ENCODE measurements at regions not wholly inside any gene's neighbourhood (a gene's known extent, or its start where the extent isn't known, plus 50 kb on each side); places are given as distances from the start of the nearest gene placed in this dataset.

DNA sequence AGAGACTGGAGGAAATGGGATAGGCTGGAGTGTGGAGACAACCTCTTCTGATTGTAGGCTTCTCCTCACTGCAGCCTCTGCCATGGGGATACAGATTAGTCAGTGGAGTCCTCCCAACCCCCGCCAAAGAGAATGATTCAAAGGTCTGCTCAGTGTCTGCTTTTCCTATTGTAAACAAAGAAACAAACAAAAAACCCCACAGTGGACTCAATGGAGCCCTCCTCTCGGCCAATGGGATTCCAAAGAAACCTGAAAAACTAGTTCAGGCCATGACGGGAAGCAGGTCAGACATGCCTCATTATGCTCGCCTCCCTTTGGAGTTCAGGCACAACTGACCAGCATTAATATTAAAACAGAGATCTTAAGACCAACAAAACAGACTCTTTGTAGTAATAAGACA, 85.8 kb downstream of the SEC61B start:
- Mint-ChIP-seq H3K27me3 (peaks cover 1% of the 10 kb centered on the region), H3K9me3 (peaks cover 0 to 2% (median 0%) of the 10 kb centered on the region in 3 donors), H3K4me1 (no peaks in the 10 kb centered on the region), H3K36me3 (no peaks in the 10 kb centered on the region), H3K27ac (no peak overlapping the region), H3K4me3 (no peak overlapping the region)

DNA sequence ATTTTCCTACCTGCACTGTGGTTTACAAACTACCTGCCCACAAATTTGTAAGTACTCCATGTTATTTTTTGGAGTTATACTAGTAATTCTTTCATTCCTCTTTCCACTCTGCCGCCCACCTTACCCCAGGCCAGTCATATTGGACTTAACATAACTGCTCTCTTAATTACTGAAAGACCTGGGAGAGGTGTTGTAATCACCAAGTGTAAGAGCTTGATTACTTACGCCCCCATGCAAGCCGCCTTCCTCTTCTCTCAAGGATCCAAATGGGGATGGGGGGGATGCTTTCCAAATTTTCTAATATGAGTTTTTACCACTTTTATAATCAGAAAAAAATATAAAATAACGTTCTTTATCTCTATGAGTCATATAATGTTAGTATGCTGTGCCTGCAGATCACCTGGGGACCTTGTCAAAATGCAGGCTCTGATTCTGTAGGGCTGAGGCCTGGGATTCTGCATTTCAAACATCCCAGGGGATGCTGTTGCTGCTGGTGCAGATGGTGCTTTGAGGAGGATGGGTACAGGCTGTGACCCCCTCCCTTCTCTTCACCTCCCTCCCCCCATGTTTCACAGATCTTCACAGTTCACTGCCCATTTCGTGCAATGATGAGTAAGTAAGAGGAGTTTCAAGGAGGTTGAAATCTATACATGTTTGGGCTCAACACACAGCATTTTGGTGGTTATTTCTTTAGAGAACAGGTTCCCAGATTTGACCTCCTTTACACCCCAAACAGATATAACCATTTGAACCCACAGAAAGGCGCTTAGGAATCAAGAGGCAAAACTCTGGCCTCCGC, 87.3 kb downstream of the SEC61B start:
- Mint-ChIP-seq H3K4me3 (no peak overlapping the region), H3K9me3 (no peaks in the 10 kb centered on the region), H3K27ac (no peak overlapping the region), H3K36me3 (no peaks in the 10 kb centered on the region), H3K27me3 (peaks cover 3% of the 10 kb centered on the region), H3K4me1 (no peaks in the 10 kb centered on the region)

DNA sequence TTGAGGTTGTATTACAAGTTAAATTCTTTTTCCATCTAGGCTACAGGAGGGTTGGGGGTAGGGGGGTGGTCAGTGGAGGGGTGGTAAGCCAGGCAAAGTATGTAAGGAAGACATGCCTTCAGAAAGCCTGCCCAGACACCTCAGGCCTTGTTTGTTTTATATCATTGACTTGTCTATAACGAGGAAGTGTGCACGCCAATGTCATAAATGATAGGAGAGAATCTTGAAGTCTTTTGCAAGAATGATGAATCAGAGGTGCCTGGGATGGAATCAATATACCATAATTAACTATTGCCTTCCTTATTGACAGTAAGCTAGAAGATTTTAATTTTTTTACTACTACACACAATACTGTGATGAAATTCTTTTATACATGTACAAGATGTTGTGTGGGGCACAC, 90.7 kb downstream of the SEC61B start:
- Mint-ChIP-seq H3K27ac (no peak overlapping the region), H3K36me3 (no peaks in the 10 kb centered on the region), H3K4me1 (no peaks in the 10 kb centered on the region), H3K27me3 (peaks cover 7% of the 10 kb centered on the region), H3K4me3 (no peak overlapping the region), H3K9me3 (no peaks in the 10 kb centered on the region)

DNA sequence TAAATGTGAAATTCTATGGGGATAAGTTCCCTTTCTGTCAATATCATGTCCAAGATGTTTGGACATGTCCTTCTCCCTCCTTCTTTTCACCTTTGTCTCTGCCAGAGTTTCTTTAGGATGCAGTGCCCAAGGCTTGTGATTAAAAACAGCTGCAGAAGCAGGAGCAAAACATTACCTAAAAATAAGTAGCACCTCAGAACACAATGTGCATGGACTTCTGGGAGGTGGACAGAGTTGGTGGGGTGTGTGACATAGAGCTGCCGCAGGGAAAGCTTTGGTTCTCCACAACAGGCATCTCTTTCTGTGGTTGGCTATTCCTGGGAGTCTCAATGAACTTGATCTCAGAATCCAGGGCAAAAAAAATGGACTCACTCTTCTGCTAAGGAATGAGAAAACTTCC, 97.0 kb downstream of the SEC61B start:
- Mint-ChIP-seq H3K27me3 (peaks cover 8% of the 10 kb centered on the region), H3K4me3 (no peak overlapping the region), H3K36me3 (no peaks in the 10 kb centered on the region), H3K9me3 (no peaks in the 10 kb centered on the region), H3K4me1 (no peaks in the 10 kb centered on the region), H3K27ac (no peak overlapping the region)

DNA sequence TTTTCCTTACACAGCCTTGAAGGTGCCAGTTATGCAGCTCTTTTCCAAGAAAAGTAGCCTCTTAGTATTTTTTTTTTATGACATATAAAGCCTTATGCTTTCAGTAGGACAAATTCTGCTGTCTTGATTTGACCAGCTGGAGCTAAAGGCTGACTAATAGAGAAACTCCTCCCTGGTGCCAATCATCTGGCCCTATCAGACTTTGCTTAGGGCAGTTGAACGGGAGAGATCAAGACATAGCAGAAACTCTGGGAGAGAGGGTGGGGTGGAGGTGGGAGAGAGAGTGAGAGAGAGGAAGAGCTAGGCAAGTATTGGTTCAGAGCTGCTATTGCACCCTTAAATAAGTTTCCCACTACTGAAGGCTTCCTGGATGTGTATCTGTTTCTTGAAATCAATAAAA, 100.2 kb downstream of the SEC61B start:
- Mint-ChIP-seq H3K9me3 (no peaks in the 10 kb centered on the region), H3K36me3 (no peaks in the 10 kb centered on the region), H3K4me1 (peaks cover 0 to 4% (median 0%) of the 10 kb centered on the region in 3 donors), H3K27me3 (peaks cover 6% of the 10 kb centered on the region), H3K27ac (no peak overlapping the region), H3K4me3 (no peak overlapping the region)

DNA sequence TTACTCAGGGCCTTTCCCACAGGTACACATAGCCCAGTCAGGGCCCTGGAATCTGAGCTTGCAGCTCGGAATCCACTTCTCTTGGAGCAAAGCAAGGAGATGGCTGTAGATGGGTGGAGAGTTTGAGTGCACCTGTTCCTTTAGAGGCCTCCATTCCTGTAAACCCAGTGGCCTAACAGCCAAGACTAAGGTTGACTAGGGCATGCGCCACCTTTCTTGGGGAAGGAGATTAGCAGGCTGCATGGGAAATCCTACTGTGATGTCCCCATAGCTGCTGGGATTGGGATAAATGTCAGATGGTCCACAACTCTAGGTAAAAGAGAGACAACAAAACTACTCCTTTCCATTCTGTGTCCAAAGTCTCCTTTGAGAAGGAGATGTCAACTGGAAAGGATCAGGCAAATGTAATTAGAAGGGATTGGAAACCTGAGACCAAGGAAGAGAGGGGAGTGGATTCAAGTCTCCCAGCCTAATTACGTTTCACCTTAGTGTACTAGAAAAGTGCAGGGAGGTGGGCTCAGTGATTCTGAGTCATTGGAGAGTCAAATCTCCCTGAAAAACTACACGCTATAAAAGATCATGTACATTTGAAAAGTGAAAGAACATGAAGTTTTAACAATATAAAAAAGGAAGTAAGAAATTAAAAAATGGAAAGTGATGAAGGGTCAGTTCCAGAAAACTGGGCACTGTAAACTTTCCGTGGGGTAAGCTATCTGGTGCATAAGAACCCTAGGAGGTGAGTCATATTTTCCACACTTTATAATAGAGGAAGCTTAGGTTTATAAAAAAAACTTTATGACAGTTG, 104.2 kb downstream of the SEC61B start:
- Mint-ChIP-seq H3K4me1 (peaks cover 0 to 4% (median 0%) of the 10 kb centered on the region in 3 donors), H3K4me3 (no peak overlapping the region), H3K27ac (no peak overlapping the region), H3K36me3 (peaks cover 3% of the 10 kb centered on the region), H3K9me3 (peaks cover 0 to 2% (median 0%) of the 10 kb centered on the region in 3 donors), H3K27me3 (no peaks in the 10 kb centered on the region)

DNA sequence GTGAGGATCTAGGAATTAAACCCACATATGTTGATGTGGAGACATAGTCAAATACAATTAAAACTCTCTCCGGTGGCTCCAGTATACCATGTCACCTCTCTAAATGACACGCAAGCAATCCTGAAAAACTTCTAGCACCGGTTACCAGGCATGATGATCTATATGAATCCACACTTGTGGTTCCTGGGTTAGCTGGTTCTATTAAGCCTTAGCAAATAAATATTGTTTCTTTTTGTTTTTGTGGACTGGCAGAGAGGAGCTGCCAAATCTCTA, 104.8 kb downstream of the SEC61B start:
- Mint-ChIP-seq H3K9me3 (peaks cover 0 to 2% (median 0%) of the 10 kb centered on the region in 3 donors), H3K27ac (no peak overlapping the region), H3K27me3 (no peaks in the 10 kb centered on the region), H3K4me3 (no peak overlapping the region), H3K4me1 (peaks cover 0 to 4% (median 0%) of the 10 kb centered on the region in 3 donors), H3K36me3 (peaks cover 3% of the 10 kb centered on the region)

DNA sequence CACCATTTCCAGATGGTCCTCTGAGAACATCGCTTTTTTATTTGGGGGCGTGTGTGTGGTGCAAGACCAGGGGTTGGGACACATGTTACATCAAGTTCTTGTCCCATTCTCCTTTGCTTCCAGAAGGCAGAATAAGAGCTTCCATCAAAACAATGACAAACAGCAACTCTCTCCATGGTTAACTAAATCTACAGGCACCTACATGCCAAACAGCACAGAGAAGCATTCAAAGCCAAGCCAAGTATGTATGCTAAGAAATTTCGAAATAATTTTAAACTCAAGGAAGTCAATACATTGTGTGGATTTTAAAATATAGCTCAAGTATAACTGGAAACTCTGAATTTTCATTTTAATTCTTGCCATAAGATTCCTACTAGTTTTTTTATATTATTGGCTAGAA, 105.6 kb downstream of the SEC61B start:
- H3K4me3 Mint-ChIP-seq: no peak overlapping the region
- peaks cover 0 to 2% (median 0%) of the 10 kb centered on the region in 3 donors for H3K9me3 Mint-ChIP-seq
- peaks cover 0 to 4% (median 0%) of the 10 kb centered on the region in 3 donors for H3K4me1 Mint-ChIP-seq
- no peak overlapping the region for H3K27ac Mint-ChIP-seq
- H3K27me3 Mint-ChIP-seq: no peaks in the 10 kb centered on the region
- peaks cover 3% of the 10 kb centered on the region for H3K36me3 Mint-ChIP-seq

DNA sequence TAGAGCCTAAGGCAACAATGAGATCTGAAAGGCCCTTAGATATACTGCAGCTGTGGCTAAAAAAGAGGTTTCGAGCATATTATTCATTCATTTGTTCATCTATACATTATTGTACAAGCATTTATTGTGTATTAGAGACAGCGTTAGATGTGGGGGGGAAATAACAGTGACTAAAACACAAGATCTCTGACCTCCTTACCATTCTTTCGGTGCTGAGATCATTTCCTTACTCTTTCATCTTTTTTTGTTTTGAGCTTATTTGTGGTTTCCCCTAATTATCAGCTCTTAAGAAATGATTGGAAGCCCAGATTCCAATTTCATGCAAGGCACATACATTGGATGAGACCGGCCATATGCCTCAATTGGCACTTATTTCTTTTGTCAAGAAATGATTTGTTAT, 113.2 kb downstream of the SEC61B start:
- Mint-ChIP-seq H3K9me3 (no peaks in the 10 kb centered on the region), H3K4me1 (peaks cover 0 to 5% (median 0%) of the 10 kb centered on the region in 3 donors), H3K36me3 (no peaks in the 10 kb centered on the region), H3K27ac (no peak overlapping the region), H3K27me3 (no peaks in the 10 kb centered on the region), H3K4me3 (no peak overlapping the region)

DNA sequence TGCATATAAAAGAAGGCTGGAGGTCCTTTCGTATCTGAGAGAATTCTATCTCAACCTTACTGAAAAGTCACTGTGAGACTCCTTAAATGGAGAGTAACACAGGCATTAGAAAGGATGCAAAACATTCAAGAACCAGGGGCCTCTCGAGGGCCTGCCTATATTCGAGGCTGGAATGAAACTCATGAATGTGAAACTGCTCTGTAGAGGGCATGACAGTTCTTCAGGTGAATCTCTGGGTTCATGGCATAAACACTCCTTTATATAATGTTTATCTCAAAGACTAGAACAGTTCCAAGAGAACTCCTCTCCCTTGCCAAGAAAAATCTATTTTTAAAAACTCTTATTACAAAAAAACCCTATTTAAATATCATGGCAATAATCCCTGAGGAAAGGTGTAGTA, 113.9 kb downstream of the SEC61B start:
- Mint-ChIP-seq H3K36me3 (no peaks in the 10 kb centered on the region), H3K9me3 (no peaks in the 10 kb centered on the region), H3K27me3 (no peaks in the 10 kb centered on the region), H3K4me3 (no peak overlapping the region), H3K4me1 (peaks cover 0 to 5% (median 0%) of the 10 kb centered on the region in 3 donors), H3K27ac (no peak overlapping the region)

DNA sequence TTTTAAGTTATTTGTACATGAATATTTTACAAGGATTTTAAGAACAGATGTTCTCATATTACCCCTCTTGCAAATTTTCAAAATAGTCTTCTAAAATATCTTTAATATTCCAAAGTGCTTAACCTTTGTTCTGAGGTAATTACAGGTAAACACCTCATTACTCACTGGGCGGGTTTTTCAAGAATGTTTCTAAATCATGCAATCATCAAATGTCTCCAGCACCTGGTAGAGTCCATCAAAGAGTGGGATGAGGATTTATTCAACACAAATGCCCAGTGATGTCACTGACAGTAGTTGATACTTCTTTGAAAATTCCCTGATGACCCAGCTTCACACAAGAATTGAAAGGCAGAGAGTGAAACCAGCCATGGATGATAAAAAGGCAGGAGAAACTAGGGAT, 114.4 kb downstream of the SEC61B start:
- H3K4me1 Mint-ChIP-seq: peaks cover 0 to 5% (median 0%) of the 10 kb centered on the region in 3 donors
- H3K36me3 Mint-ChIP-seq: no peaks in the 10 kb centered on the region
- no peaks in the 10 kb centered on the region for H3K27me3 Mint-ChIP-seq
- H3K9me3 Mint-ChIP-seq: no peaks in the 10 kb centered on the region
- no peak overlapping the region for H3K27ac Mint-ChIP-seq
- no peak overlapping the region for H3K4me3 Mint-ChIP-seq

DNA sequence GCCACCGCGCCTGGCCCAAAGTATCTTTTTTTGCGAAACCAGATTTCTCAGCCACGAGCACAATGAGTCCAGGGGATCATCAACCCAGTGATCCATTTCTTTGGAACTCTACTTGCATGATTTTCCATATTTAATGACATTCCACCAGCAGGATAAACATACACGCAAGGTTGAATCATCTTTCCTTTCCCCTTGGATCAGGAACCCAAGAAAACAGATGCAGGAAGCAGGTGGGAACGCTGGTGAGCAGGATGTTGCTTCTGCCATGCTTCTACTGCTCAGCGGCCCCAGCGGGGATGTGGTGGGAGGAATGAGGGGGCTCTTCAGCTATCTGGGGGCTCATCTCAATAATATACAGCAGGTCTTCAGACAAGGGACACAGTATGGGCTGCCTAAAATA, 118.2 kb downstream of the SEC61B start:
- no peaks in the 10 kb centered on the region for H3K27me3 Mint-ChIP-seq
- peaks cover 0 to 4% (median 0%) of the 10 kb centered on the region in 3 donors for H3K4me1 Mint-ChIP-seq
- H3K36me3 Mint-ChIP-seq: no peaks in the 10 kb centered on the region
- no peak overlapping the region for H3K4me3 Mint-ChIP-seq
- H3K27ac Mint-ChIP-seq: no peak overlapping the region
- H3K9me3 Mint-ChIP-seq: no peaks in the 10 kb centered on the region

DNA sequence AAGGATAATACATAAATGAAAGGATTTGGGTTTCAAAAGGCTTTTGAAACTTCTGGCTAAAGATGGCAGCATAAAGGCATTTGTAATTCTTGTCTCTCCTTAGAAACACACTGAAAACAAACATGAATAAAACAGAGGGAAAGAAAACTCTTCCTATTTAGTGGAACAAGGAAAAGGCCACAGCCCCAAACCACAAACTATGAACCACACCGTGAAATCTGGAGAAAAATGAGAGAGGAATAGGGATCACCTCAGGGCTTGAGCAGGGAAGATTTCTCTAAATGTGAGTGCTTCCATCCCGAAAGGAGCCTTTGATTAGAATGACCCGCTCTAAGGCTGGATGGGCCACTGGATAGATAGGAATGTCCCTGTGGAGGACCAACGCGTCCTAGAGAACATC, 119.6 kb downstream of the SEC61B start:
- no peak overlapping the region for H3K27ac Mint-ChIP-seq
- no peaks in the 10 kb centered on the region for H3K9me3 Mint-ChIP-seq
- H3K4me1 Mint-ChIP-seq: peaks cover 0 to 3% (median 0%) of the 10 kb centered on the region in 3 donors
- no peaks in the 10 kb centered on the region for H3K27me3 Mint-ChIP-seq
- no peaks in the 10 kb centered on the region for H3K36me3 Mint-ChIP-seq
- no peak overlapping the region for H3K4me3 Mint-ChIP-seq

DNA sequence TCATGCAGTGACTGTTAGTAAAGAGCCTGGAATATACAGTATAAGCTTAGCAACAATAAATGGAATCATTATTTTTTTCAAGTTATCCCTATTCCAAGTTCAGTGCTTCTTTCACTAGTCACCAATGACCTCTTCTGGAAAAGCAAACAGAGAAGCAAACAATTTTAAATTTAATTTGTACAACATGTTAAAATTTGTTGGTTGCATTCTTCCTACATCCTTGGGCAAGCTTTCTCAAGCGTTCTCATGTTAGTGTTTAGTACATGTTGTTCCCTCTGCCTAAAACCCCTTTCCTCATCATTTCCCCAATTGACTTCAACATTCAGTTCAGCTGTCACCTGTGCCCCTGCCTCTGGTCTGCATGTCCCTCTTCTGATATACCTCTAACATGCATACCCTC, 123.4 kb downstream of the SEC61B start:
- Mint-ChIP-seq H3K27me3 (no peaks in the 10 kb centered on the region), H3K4me3 (no peak overlapping the region), H3K36me3 (no peaks in the 10 kb centered on the region), H3K4me1 (no peaks in the 10 kb centered on the region), H3K27ac (no peak overlapping the region), H3K9me3 (no peaks in the 10 kb centered on the region)

DNA sequence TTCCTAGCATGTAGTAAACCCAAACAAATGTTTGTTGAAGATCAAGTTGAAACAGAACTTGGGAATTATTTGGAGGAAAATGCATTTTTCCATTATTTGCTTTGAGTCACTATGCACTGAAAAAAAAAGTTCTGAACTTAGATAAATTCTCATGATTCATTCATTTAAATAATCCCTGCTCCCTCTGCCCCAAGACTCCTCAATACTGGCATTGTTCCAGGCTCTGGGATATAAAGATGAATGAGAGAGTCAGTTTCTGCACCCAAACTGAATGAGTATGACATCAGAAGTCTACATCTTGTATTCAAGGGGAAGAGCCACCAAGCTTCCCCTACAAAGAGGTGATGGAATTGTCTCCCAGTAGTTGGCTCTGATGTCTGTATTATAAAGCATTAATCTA, 123.9 kb downstream of the SEC61B start:
- no peaks in the 10 kb centered on the region for H3K4me1 Mint-ChIP-seq
- H3K27ac Mint-ChIP-seq: no peak overlapping the region
- H3K9me3 Mint-ChIP-seq: no peaks in the 10 kb centered on the region
- no peaks in the 10 kb centered on the region for H3K27me3 Mint-ChIP-seq
- H3K4me3 Mint-ChIP-seq: no peak overlapping the region
- no peaks in the 10 kb centered on the region for H3K36me3 Mint-ChIP-seq

DNA sequence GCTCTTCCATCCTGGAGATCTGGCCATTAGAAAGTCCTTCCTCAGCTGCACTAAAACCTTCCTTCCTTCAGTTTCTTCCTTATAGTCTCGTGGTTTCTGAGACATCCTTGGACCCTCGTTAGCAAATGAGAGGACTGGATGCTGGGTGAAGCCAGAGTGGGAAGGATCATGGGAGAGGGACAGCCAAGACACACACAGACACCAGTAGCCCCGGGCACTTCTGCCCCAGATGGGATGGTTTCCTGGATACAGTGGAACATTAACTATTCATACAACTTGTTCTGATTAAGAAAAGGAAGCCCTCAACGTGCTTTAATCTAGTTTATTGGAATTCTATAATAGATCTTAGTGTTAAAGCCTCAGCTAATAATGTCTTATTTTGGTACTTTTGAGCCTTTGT, 125.5 kb downstream of the SEC61B start:
- Mint-ChIP-seq H3K27me3 (no peaks in the 10 kb centered on the region), H3K27ac (no peak overlapping the region), H3K4me3 (no peak overlapping the region)

More for the DNA sequence above, 125.5 kb downstream of the SEC61B start:
- Mint-ChIP-seq H3K9me3 (no peaks in the 10 kb centered on the region), H3K36me3 (no peaks in the 10 kb centered on the region), H3K4me1 (no peaks in the 10 kb centered on the region)

Measured in IgD-negative memory B cell (primary cell).